ENCODE measurements at regions not wholly inside any gene's neighbourhood (a gene's known extent, or its start where the extent isn't known, plus 50 kb on each side); places are given as distances from the start of the nearest gene placed in this dataset.

DNA sequence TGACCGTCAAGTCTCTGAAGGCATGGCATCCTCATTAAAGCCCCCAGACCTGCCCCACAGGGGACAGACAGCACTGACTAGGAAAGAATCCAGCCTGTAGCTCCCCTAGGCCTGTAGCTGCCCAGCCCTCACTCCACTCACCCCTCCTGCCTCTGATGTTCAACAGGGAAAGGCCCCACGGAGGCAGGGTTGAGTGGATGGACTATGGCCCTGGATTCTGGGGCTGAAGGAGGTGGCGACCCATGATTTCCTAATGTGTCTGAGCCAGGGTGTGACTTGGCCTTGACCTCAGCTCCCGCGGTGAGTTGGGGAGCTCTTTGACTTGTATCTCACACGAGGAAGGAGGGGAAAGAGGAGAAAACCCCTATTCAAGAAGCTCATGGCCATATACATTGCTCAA lies 238.5 kb upstream of the CSF3R start:
- no peak for DNase-seq (ENCODE audit: low read depth in 2 of 2)

DNA sequence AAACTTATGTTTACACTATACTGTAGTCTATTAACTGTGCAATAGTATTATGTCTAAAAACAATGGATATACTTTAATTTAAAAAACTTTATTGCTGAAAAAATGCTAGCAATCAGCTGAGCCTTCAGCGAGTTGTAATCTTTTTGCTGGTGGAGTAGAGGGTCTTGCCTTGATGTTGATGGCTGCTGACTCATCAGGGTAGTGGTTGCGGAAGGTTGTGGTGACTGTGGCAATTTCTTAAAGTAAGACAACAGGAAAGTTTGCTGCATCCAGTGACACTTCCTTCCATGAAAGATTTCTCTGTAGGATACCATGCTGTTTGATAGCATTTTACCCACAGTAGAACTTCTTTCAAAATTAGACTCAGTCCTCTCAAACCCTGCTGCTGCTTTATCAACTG lies 234.7 kb upstream of the CSF3R start:
- DNase-seq (ENCODE audit: low read depth in 2 of 2) = no peak

DNA sequence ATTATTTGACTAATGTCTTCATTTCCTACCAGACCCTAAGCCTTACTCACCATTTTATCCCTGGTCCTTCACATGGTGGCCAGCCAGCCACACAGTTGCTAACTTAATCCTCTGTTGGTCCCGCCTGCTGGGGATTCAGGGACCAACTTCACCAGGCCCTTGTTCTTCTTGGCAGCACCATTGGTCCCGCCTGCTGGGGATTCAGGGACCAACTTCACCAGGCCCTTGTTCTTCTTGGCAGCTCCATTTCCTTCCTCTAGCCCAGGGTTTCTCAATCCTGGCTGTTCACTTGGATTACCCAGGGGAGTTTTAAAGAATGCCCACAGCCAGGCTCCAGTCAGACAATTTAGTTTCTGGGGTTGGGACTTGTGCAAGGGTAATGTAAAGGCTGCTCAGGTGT lies 233.1 kb upstream of the CSF3R start:
- no peak for DNase-seq (ENCODE audit: low read depth in 2 of 2)

GRCh38 chr1:36714301-36714700 lies 231.6 kb upstream of the CSF3R start:
- no peak for DNase-seq (ENCODE audit: low read depth in 2 of 2)

DNA sequence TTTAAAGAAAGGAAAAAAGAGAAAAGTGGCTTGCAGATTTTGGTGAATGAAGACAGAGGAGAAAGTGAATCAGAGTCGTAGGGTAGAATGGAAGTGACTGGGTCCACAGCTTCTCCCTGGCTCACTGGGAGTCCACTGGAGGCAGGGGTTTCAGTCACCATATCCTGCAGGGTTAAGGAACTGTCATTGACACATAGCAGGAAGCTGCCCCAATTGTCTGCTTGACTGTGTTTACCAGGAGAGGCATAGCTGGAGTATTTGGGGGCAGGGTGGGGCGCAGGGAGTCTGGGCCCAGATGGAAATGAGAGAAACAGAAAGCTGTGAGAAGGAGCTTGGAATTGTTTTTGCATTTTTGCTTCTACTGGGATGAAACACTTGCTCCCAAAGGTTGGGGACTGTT lies 228.8 kb upstream of the CSF3R start:
- no peak for DNase-seq (ENCODE audit: low read depth in 2 of 2)

GRCh38 chr1:36710951-36711350 lies 228.2 kb upstream of the CSF3R start:
- no peak for DNase-seq (ENCODE audit: low read depth in 2 of 2)

GRCh38 chr1:36709869-36710481 lies 227.3 kb upstream of the CSF3R start:
- DNase-seq (ENCODE audit: low read depth in 2 of 2) = no peak

DNA sequence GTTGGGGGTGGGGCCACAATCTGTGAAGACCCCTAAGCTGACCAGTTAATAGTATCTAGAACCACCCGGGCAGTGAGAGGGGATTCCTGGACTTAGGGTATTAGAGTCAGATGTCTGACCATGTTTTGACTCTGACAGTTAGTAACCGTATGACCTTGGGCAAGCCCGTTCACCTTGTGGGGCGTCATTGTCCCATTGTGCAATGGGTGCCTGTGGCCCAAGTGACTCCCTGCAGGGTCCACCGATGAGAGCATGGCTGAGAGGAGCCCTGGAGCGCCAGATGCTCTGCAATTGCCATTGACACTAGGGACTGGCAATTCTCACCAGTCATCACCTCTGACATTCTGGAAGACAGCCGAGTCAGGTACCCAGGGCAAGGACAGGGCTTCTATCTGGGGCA lies 225.9 kb upstream of the CSF3R start:
- DNase-seq (ENCODE audit: low read depth in 2 of 2) = no peak

GRCh38 chr1:36707221-36707620 lies 224.5 kb upstream of the CSF3R start:
- no peak for DNase-seq (ENCODE audit: low read depth in 2 of 2)

DNA sequence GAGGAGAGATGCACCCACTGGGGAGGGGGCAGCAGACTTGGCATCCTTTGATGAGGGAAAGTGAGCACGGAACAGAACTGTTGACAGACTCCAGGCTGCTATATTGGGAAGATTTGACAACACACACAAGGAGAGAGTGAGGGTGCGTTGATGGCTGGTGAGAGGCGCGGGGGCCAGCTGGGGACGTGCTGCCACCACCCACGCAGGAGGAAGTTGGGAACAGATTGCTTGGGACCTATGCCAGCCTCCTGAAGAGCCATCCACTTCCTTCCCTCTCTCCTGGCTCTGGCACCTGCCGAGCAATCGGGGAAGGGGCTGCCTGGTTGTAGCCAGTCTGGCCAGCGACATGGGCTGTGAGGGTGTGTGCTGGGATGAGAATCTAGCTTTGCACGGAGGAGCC lies 223.7 kb upstream of the CSF3R start:
- DNase-seq (ENCODE audit: low read depth in 2 of 2) = no peak

GRCh38 chr1:36705629-36706028 lies 222.9 kb upstream of the CSF3R start:
- no peak for DNase-seq (ENCODE audit: low read depth in 2 of 2)

DNA sequence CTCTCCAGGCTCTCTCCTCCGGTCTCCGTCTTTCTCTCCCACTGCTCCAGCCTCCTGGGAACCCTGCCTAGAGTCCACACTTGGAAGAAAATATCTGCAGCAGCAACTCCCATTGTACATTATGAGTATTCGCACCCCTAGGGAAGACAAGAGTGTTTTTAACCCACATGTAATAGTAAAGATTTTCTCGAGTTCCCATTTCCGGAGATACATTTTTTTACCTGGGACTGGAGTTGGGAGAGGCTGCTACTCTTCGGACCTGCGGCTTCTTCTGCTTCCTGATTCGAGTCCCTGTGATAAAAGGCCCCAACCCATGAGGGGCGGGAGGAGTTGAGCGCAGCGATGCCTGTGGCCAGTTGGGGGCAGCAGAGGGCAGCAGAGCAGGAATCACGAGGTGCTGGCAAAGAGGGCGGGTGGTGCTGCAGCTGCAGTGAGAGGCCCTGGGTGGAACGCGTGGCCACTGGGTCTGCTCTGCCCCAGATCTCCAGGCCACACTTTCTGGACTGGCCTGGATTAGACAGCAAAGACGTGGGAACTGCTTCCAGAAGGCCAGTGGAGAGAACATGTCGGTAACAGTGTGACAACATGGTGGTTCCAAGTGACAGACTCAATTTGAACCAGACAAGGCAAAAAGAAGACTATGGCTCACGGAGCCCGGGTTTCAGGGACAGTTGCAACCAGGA lies 221.0 kb upstream of the CSF3R start:
- peak; percentile 41 to 48 for DNase-seq (ENCODE audit: low read depth in 2 of 2)

- no peak for DNase-seq (ENCODE audit: low read depth in 2 of 2)
Measured at GRCh38 chr1:36702963-36703362, 220.2 kb upstream of the CSF3R start.

DNA sequence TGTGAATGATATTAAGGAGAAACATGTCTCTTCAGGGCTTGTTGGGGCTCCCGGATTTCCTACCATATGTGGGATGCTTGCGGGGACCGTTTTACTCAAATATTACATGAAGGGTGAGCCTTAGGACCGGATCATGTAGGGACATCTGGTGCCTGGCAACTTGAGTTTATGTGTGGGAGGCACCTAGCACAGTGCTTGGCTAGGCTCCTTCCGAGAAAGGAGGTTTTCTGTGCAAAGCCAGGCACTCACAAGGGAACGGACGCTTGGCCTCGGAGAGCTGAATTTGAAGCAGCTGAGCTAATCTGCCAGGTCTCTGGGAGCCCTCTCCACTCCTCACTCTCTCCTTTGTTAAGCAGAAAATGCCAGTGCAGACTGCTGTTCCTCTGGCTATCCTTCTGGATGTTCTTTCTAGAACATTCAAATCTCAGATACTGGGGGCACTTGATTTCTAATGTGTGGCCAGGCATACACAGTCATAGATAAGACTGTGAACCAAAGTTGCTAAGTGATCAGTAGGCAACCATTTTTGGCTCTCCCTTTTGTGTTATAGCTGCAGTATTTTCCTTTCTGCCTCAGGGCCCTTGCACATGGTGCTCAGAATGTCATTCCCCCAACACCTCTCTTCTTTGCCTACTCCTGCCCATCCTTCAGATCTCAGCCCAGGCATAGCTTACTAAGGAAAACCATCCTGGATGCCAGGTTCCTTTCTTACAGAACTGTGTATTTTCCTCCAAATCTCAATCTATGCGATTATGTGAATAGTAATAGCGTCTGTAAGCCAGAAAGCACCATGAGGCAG lies 216.6 kb upstream of the CSF3R start:
- DNase-seq (ENCODE audit: low read depth in 2 of 2) = no peak

DNA sequence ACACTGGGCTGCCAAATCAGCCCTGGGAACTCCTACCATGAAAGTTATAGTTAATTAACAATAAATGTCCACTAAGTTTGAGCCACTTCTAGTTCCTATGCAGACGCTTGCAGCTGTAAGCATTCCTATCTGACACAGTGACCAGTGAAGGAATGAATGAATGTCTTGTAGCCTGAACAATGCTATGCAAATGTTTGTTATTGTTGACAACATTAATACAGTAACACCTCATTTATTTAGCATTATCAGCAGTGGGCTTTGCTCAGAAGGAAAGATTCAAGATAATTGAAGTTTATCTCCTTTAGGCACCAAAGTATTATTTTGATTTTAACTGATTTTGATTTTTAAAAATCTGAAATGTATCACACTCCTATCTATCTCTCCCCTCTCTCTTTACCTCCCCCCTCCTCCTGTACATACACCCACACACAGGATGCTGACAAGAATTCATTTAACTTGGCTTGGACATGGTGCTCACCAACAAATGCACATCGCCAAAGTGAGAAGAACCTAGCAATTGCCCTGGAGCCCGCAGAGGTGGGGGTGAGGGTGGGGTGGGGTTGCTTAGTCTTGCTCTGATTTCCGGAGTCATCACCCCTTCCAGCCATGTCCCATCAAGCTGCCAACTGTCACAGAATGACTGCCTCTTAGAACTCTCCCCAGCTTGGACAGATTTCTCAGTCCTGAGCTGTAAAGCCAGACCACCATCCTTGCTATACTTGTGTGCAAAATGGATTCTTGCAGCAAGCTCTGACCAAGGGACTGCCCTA lies 215.3 kb upstream of the CSF3R start:
- DNase-seq (ENCODE audit: low read depth in 2 of 2) = no peak

- no peak for DNase-seq (ENCODE audit: low read depth in 2 of 2)
Measured at GRCh38 chr1:36696261-36696940, 213.7 kb upstream of the CSF3R start.

- no peak for DNase-seq (ENCODE audit: low read depth in 2 of 2)
Measured at GRCh38 chr1:36693603-36694002, 210.9 kb upstream of the CSF3R start.

GRCh38 chr1:36693161-36693525 lies 210.4 kb upstream of the CSF3R start:
- DNase-seq (ENCODE audit: low read depth in 2 of 2) = no peak

GRCh38 chr1:36692465-36693160 lies 209.9 kb upstream of the CSF3R start:
- DNase-seq (ENCODE audit: low read depth in 2 of 2) = no peak

DNA sequence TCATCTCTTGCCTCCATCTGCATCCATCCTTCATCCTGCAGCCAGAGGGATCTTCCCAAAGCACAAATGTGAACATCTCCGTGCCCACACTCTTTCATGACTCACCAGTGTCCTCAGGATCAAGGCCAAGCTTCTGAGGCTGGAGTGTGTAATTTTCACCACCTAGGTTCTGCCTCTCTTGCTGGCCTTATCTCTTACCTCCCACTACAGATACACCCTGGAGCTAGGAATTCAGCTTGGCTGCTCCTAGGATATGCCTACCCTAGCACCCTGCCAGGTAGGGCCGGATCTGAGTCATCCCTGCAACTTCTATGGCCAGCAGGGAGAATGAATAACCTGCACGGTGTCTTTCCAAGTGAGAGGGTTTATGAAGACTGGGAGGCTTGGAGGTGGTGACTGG lies 208.7 kb upstream of the CSF3R start:
- DNase-seq (ENCODE audit: low read depth in 2 of 2) = no peak

DNA sequence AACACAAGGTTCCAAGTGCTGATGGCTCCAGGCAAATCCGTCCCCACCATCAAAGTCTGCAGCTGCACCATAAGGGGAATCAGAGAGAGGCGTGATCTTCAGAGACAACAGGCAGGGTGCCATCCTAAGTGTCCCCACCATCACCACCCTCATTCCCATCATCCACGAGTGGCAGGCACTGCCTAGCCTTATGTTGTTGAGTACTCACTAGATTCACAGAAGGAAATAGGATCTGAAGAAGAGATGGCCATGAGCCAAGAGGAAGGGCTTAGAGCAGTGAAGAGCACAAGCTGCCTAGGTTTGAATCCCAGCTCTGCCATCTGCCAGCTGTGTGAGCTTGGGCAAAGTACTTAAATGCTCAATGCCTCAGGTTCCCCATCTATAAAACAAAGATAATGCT lies 207.3 kb upstream of the CSF3R start:
- no peak for DNase-seq (ENCODE audit: low read depth in 2 of 2)

Data from stimulated activated CD8-positive, alpha-beta memory T cell treated with anti-CD3 and anti-CD28 coated beads, Interleukin-15, amount 100 ng/mL, for 48 hours (primary cell).